Tibial artery (tissue), 4 donors: ENCODE measurements at regions not wholly inside any gene's neighbourhood (a gene's known extent, or its start where the extent isn't known, plus 50 kb on each side); places are given as distances from the start of the nearest gene placed in this dataset.

Experiments
- DNase-seq, 2 donors: peaks; one replicate each; pipeline ENCODE4 v3.0.0-alpha.2; 2019
- H3K27ac ChIP-seq, 2 donors: fragments of 200-600 bp; sonication (generic) in 1 of 2; 1 replicate in 1 of 2; 2 replicates in 1 of 2; pipeline ENCODE4 v1.5.1; 2018 to 2019; ENCODE audit warnings: mild to moderate bottlenecking in 1 of 2
- H3K27me3 ChIP-seq, 2 donors: fragments of 200-600 bp; sonication (generic) in 1 of 2; one replicate each; pipeline versions ENCODE4 v1.5.1 to v1.6.0; 2016 to 2019
- H3K36me3 ChIP-seq, 3 donors: fragments of 200-600 bp; sonication (generic) in 2 of 3; one replicate each; pipeline ENCODE4 v1.5.1; 2016 to 2019; ENCODE audit warnings: mild to moderate bottlenecking in 2 of 3
- H3K4me1 ChIP-seq, 4 donors: fragments of 200-600 bp; sonication (generic) in 2 of 4; 1 replicate in 3 of 4; 2 replicates in 1 of 4; pipeline ENCODE4 v1.5.1; 2016 to 2019
- H3K4me3 ChIP-seq, 2 donors: fragments of 200-600 bp; sonication (generic) in 1 of 2; 1 replicate in 1 of 2; 2 replicates in 1 of 2; pipeline ENCODE4 v1.5.1; 2018 to 2019; ENCODE audit warnings: mild to moderate bottlenecking in 2 of 2
- H3K9me3 ChIP-seq, 3 donors: fragments of 200-600 bp; sonication (generic) in 1 of 3; one replicate each; pipeline ENCODE4 v1.5.1; 2016 to 2019
- intact Hi-C: fragments of 100-400 bp; cut with DNase I; formaldehyde crosslinking; loops from one replicate; pipeline ENCODE4 v1.15.0; 2023; ENCODE audit warnings: low total_unique reads
- TF ChIP-seq, protein P1 (sequence below), 2 experiments: fragments of 200-600 bp in 1 of 2; fragments of 450-650 bp in 1 of 2; IDR thresholded peaks; one replicate each; pipeline ENCODE4 v1.5.1; 2017 to 2019; ENCODE audit warnings: antibody characterized with exemption in 2 of 2, mild to moderate bottlenecking in 1 of 2, moderate library complexity in 1 of 2

DNA sequence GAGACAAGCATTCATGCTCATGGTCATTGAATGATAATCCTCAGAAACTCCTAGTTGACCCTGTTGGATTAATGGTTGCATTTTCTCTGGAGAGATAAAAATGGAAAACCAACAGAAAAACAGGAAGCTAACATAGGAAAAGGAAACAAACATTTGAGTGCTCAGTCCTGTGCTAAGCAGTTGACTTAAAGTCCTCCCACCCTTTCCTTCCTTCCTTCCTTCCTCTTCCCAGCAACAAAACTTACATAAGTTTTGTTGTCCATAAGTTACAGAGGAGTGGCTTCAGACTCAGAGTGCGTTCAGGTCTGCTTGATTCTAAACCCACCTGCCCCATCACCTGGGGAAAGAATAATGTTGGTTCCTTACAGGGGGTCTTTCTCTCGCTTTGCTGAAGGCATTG lies 163.8 kb upstream of the RGMA start:
- TF ChIP-seq, protein P1, sequence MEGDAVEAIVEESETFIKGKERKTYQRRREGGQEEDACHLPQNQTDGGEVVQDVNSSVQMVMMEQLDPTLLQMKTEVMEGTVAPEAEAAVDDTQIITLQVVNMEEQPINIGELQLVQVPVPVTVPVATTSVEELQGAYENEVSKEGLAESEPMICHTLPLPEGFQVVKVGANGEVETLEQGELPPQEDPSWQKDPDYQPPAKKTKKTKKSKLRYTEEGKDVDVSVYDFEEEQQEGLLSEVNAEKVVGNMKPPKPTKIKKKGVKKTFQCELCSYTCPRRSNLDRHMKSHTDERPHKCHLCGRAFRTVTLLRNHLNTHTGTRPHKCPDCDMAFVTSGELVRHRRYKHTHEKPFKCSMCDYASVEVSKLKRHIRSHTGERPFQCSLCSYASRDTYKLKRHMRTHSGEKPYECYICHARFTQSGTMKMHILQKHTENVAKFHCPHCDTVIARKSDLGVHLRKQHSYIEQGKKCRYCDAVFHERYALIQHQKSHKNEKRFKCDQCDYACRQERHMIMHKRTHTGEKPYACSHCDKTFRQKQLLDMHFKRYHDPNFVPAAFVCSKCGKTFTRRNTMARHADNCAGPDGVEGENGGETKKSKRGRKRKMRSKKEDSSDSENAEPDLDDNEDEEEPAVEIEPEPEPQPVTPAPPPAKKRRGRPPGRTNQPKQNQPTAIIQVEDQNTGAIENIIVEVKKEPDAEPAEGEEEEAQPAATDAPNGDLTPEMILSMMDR (IDR thresholded peaks at IDR 0.05), result no peak
- no peak overlapping the region for H3K27ac ChIP-seq
- no peaks in the 10 kb centered on the region for H3K9me3 ChIP-seq
- no peak overlapping the region for H3K4me3 ChIP-seq
- intact Hi-C loops, result no loop called here
- no peak for DNase-seq
- H3K36me3 ChIP-seq, result no peaks in the 10 kb centered on the region
- H3K27me3 ChIP-seq, result peaks cover 0 to 3% of the 10 kb centered on the region in 2 donors
- H3K4me1 ChIP-seq, result peaks cover 0 to 16% (median 4%) of the 10 kb centered on the region in 4 donors

DNA sequence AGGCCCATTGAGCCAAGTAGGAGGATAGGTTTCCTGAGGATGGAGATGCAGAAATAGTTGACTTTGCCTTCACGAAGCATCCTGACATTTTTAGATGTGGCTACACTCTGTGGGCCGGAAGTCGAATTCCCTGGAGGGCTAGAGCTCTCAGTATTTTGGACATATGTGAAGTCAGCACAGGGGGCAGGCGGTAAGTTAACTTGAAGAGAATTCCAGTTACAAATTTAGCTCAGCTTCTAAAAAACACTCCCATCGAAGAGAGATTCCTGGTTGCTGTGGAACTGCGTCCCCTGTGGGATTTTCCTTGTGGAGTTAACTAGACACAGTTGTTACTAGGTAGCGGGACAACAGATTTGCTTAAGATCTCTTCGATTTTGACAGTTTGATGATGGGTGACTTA lies 161.9 kb upstream of the RGMA start:
- H3K4me1 ChIP-seq, result peaks cover 0 to 16% (median 4%) of the 10 kb centered on the region in 4 donors
- H3K4me3 ChIP-seq, result no peak overlapping the region
- H3K9me3 ChIP-seq, result no peaks in the 10 kb centered on the region
- no peaks in the 10 kb centered on the region for H3K27me3 ChIP-seq
- DNase-seq, result no peak
- no peak overlapping the region for H3K27ac ChIP-seq
- no peaks in the 10 kb centered on the region for H3K36me3 ChIP-seq
- TF ChIP-seq, protein P1 (IDR thresholded peaks at IDR 0.05), result no peak
- intact Hi-C loops, result no loop called here

DNA sequence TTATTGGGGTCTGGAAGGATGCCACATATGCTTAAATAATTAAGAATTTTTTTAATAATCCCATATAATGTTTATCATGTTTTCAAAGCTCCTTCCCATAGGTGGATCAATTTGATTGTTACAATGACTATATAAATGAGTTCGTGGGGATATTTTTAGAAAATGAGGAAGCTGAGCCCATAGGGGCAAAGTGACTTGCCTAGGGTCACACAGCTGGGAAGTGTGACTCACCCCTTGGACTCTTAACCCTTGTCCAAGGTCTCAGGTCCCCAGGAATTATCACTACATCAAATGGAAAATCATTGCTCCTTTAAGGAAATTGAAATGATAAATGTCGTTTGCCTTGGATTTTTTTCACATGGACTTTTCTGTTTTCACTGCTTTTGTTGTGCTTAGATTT lies 161.2 kb upstream of the RGMA start:
- DNase-seq, result no peak
- Histone ChIP-seq H3K27me3 (no peaks in the 10 kb centered on the region), H3K27ac (no peak overlapping the region), H3K36me3 (no peaks in the 10 kb centered on the region), H3K4me3 (no peak overlapping the region), H3K9me3 (no peaks in the 10 kb centered on the region), H3K4me1 (peaks cover 0 to 16% (median 4%) of the 10 kb centered on the region in 4 donors)
- intact Hi-C loops, result no loop called here
- TF ChIP-seq, protein P1 (IDR thresholded peaks at IDR 0.05), result no peak

DNA sequence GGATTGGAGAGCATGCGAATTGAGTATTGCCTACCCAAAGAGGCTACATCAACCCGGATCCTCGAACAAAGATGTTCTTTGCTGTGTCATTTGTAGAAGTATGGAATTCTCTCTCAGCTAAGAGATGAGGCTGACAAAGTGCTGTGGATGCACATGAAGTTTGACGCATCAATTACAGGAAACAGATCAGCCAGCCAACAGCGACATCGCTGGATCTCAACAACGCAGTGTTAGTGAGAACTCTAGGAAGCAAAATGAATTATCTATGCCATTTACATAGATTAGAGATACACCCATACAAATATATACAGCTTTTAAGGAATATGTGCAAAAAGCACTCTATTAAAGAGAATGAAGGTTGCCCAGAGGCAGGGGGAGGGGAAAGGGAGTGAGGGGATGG lies 160.6 kb upstream of the RGMA start:
- no peaks in the 10 kb centered on the region for H3K9me3 ChIP-seq
- intact Hi-C loops, result no loop called here
- H3K36me3 ChIP-seq, result no peaks in the 10 kb centered on the region
- no peak overlapping the region for H3K27ac ChIP-seq
- no peaks in the 10 kb centered on the region for H3K27me3 ChIP-seq
- no peak overlapping the region for H3K4me3 ChIP-seq
- H3K4me1 ChIP-seq, result peaks cover 0 to 16% (median 4%) of the 10 kb centered on the region in 4 donors
- no peak for DNase-seq
- TF ChIP-seq, protein P1 (IDR thresholded peaks at IDR 0.05), result no peak

DNA sequence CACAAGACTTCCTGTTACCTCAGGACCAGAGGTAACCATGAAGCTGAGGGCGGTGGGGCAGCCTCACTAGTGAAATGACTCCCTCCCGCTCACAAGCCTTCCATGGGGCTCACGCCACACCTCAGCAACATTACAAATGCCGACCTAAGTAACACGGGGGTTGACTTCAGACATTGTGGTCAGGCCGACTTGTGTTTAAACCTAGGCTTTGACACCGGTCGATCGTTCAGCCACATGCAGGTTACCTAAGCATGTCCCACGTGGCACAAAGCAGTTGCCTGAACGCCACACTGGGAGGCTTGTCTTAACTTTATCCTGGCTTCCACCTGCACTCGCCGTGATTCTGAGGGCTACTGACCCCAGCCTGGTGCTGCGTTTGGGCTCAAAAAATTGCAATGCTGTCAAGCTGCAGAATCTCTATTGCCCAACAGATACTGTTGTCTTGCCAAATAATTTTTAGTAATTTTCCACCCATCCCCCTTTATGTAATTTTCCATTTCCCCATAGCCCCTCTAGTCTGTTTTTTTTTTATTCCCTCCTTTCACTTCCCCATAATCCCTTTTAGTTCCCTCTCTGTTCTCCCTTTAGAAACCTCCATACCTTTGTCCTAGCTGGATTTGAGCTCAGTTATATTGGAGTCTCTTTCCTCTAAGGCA lies 158.6 kb upstream of the RGMA start:
- intact Hi-C loops, result no loop called here
- no peak overlapping the region for H3K4me3 ChIP-seq
- TF ChIP-seq, protein P1 (IDR thresholded peaks at IDR 0.05), result no peak
- H3K9me3 ChIP-seq, result no peaks in the 10 kb centered on the region
- no peak for DNase-seq
- H3K4me1 ChIP-seq, result peaks cover 0 to 16% (median 4%) of the 10 kb centered on the region in 4 donors
- H3K27ac ChIP-seq, result no peak overlapping the region
- H3K36me3 ChIP-seq, result no peaks in the 10 kb centered on the region
- H3K27me3 ChIP-seq, result no peaks in the 10 kb centered on the region
